GM12891 (cell line): ENCODE measurements at regions not wholly inside any gene's neighbourhood (a gene's known extent, or its start where the extent isn't known, plus 50 kb on each side); places are given as distances from the start of the nearest gene placed in this dataset.

Experiments
- PAX5 ChIP-seq: IDR thresholded peaks from 2 replicates; pipeline ENCODE4 v1.6.1; 2011; ENCODE audit warnings: low read length, moderate library complexity, mild to moderate bottlenecking; ENCODE audit not compliant: insufficient read depth, severe bottlenecking
- POLR2A ChIP-seq: IDR thresholded peaks from 2 replicates; pipeline ENCODE4 v1.6.1; 2011; ENCODE audit warnings: low read depth, low read length, control low read depth
- POLR2AphosphoS5 ChIP-seq: IDR thresholded peaks from 2 replicates; pipeline ENCODE4 v1.6.1; 2011; ENCODE audit warnings: low read depth, low read length, control low read depth
- POU2F2 ChIP-seq: IDR thresholded peaks from 2 replicates; pipeline ENCODE4 v1.6.1; 2011; ENCODE audit warnings: low read depth, mild to moderate bottlenecking, control low read depth, low read length, moderate library complexity
- SPI1 ChIP-seq: IDR thresholded peaks from 2 replicates; pipeline ENCODE4 v1.6.1; 2011; ENCODE audit warnings: low read depth, low read length, control low read depth
- TAF1 ChIP-seq: IDR thresholded peaks from 2 replicates; pipeline ENCODE4 v1.6.1; 2011; ENCODE audit warnings: low read depth, low read length, control low read depth

GRCh38 chr11:26131406-26131805 is 200.5 kb upstream of the ANO3 start:
- TF ChIP-seq POLR2A (no peak), TAF1 (no peak), POU2F2 (no peak), POLR2AphosphoS5 (no peak), SPI1 (no peak), PAX5 (no peak)
